22Rv1 (cell line): ENCODE measurements at regions not wholly inside any gene's neighbourhood (a gene's known extent, or its start where the extent isn't known, plus 50 kb on each side); places are given as distances from the start of the nearest gene placed in this dataset.

Experiments
- CTCF ChIP-seq: fragments of 450-650 bp; IDR thresholded peaks from 2 replicates; pipeline ENCODE4 v1.5.1; 2017; ENCODE audit warnings: mild to moderate bottlenecking
- ZFX ChIP-seq: fragments of 450-650 bp; IDR thresholded peaks from 2 replicates; pipeline ENCODE4 v1.6.1; 2017; ENCODE audit warnings: antibody characterized with exemption, borderline replicate concordance

DNA sequence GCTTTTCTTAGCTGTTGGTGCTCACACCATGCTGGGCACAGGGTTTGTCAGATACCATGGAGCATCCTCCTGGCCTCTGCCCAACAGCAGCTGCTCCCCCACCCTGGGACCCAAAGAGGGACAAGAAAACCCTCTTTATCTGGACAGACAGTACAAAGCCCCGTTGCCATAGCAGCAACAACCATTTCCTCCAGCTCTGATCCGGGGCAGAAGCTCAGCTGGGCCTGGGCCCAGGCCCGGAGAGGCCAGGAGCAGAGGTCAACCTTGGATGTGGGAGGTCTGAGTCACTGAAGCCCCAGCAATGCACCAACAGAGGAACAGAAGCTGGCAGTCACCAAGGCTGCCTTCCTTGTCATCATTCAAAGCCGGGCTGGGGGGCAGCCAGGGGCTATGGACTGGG lies 228.4 kb upstream of the POU3F1 start:
- no peak for TF ChIP-seq CTCF
- TF ChIP-seq ZFX, result no peak
